ENCODE measurements at regions not wholly inside any gene's neighbourhood (a gene's known extent, or its start where the extent isn't known, plus 50 kb on each side); places are given as distances from the start of the nearest gene placed in this dataset.

GRCh38 chr15:27660676-27661075 is 438.4 kb downstream of the OCA2 start:
- no peak for TF ChIP-seq POLR2AphosphoS5 (IDR thresholded peaks at IDR 0.05; ENCODE audit: low read depth, low read length)
- no peak for TF ChIP-seq TAF1 (IDR thresholded peaks at IDR 0.05; ENCODE audit: borderline replicate concordance, insufficient read depth, low read length)
- no peak for TF ChIP-seq SIN3A (IDR thresholded peaks at IDR 0.05; ENCODE audit: borderline replicate concordance, insufficient read depth, low read length)
- no peak for TF ChIP-seq FOXP2 (optimal IDR thresholded peaks at IDR 0.05; ENCODE audit: borderline replicate concordance, extremely low read depth, extremely low read length, insufficient read depth)
- TF ChIP-seq REST (IDR thresholded peaks at IDR 0.05; ENCODE audit: insufficient read depth in 1 of 2, low read depth in 2 of 2, low read length in 2 of 2): no peak

- TF ChIP-seq TAF1 (IDR thresholded peaks at IDR 0.05; ENCODE audit: borderline replicate concordance, insufficient read depth, low read length): no peak
- no peak for TF ChIP-seq FOXP2 (optimal IDR thresholded peaks at IDR 0.05; ENCODE audit: borderline replicate concordance, extremely low read depth, extremely low read length, insufficient read depth)
- TF ChIP-seq SIN3A (IDR thresholded peaks at IDR 0.05; ENCODE audit: borderline replicate concordance, insufficient read depth, low read length): no peak
- no peak for TF ChIP-seq POLR2AphosphoS5 (IDR thresholded peaks at IDR 0.05; ENCODE audit: low read depth, low read length)
- no peak for TF ChIP-seq REST (IDR thresholded peaks at IDR 0.05; ENCODE audit: insufficient read depth in 1 of 2, low read depth in 2 of 2, low read length in 2 of 2)
Observed at GRCh38 chr15:27656296-27656987, 442.7 kb downstream of the OCA2 start.

GRCh38 chr15:27655056-27655455 is 444.1 kb downstream of the OCA2 start:
- no peak for TF ChIP-seq SIN3A (IDR thresholded peaks at IDR 0.05; ENCODE audit: borderline replicate concordance, insufficient read depth, low read length)
- no peak for TF ChIP-seq POLR2AphosphoS5 (IDR thresholded peaks at IDR 0.05; ENCODE audit: low read depth, low read length)
- no peak for TF ChIP-seq REST (IDR thresholded peaks at IDR 0.05; ENCODE audit: insufficient read depth in 1 of 2, low read depth in 2 of 2, low read length in 2 of 2)
- no peak for TF ChIP-seq FOXP2 (optimal IDR thresholded peaks at IDR 0.05; ENCODE audit: borderline replicate concordance, extremely low read depth, extremely low read length, insufficient read depth)
- no peak for TF ChIP-seq TAF1 (IDR thresholded peaks at IDR 0.05; ENCODE audit: borderline replicate concordance, insufficient read depth, low read length)

- TF ChIP-seq SIN3A (IDR thresholded peaks at IDR 0.05; ENCODE audit: borderline replicate concordance, insufficient read depth, low read length) (no peak), REST (IDR thresholded peaks at IDR 0.05; ENCODE audit: insufficient read depth in 1 of 2, low read depth in 2 of 2, low read length in 2 of 2) (no peak), TAF1 (IDR thresholded peaks at IDR 0.05; ENCODE audit: borderline replicate concordance, insufficient read depth, low read length) (no peak), POLR2AphosphoS5 (IDR thresholded peaks at IDR 0.05; ENCODE audit: low read depth, low read length) (no peak), FOXP2 (optimal IDR thresholded peaks at IDR 0.05; ENCODE audit: borderline replicate concordance, extremely low read depth, extremely low read length, insufficient read depth) (no peak)
Observed at GRCh38 chr15:27650244-27650643, 448.9 kb downstream of the OCA2 start.
